PFSK-1 (cell line): ENCODE measurements at regions not wholly inside any gene's neighbourhood (a gene's known extent, or its start where the extent isn't known, plus 50 kb on each side); places are given as distances from the start of the nearest gene placed in this dataset.

Experiments
- FOXP2 ChIP-seq: optimal IDR thresholded peaks from 2 replicates; pipeline ENCODE3; 2011; ENCODE audit warnings: borderline replicate concordance, control low read depth, inconsistent platforms; ENCODE audit not compliant: insufficient read depth; ENCODE audit errors: extremely low read length, extremely low read depth
- POLR2AphosphoS5 ChIP-seq: IDR thresholded peaks from 2 replicates; pipeline ENCODE4 v1.6.1; 2012; ENCODE audit warnings: low read depth, mild to moderate bottlenecking, control low read depth, low read length, moderate library complexity
- SIN3A ChIP-seq: IDR thresholded peaks from 2 replicates; pipeline ENCODE4 v1.6.1; 2012; ENCODE audit warnings: mild to moderate bottlenecking, low read length, moderate library complexity, borderline replicate concordance; ENCODE audit not compliant: insufficient read depth
- TAF1 ChIP-seq: IDR thresholded peaks from 2 replicates; pipeline ENCODE4 v1.6.1; 2012; ENCODE audit warnings: low read length, control low read depth, borderline replicate concordance; ENCODE audit not compliant: insufficient read depth
- TF ChIP-seq, protein P1 (sequence below), 2 experiments: IDR thresholded peaks; 2 replicates each; pipeline versions ENCODE4 v1.6.1 to v1.8.0; 2011 to 2012; ENCODE audit warnings: low read depth in 2 of 2, low read length in 2 of 2, control low read depth in 1 of 2, inconsistent platforms in 1 of 2, mild to moderate bottlenecking in 1 of 2, moderate library complexity in 1 of 2; ENCODE audit not compliant: insufficient read depth in 1 of 2

GRCh38 chr3:31408720-31409119 lies 124.0 kb upstream of the STT3B start:
- TF ChIP-seq POLR2AphosphoS5 (no peak), SIN3A (no peak), TAF1 (no peak), FOXP2 (no peak)
- TF ChIP-seq, protein P1, sequence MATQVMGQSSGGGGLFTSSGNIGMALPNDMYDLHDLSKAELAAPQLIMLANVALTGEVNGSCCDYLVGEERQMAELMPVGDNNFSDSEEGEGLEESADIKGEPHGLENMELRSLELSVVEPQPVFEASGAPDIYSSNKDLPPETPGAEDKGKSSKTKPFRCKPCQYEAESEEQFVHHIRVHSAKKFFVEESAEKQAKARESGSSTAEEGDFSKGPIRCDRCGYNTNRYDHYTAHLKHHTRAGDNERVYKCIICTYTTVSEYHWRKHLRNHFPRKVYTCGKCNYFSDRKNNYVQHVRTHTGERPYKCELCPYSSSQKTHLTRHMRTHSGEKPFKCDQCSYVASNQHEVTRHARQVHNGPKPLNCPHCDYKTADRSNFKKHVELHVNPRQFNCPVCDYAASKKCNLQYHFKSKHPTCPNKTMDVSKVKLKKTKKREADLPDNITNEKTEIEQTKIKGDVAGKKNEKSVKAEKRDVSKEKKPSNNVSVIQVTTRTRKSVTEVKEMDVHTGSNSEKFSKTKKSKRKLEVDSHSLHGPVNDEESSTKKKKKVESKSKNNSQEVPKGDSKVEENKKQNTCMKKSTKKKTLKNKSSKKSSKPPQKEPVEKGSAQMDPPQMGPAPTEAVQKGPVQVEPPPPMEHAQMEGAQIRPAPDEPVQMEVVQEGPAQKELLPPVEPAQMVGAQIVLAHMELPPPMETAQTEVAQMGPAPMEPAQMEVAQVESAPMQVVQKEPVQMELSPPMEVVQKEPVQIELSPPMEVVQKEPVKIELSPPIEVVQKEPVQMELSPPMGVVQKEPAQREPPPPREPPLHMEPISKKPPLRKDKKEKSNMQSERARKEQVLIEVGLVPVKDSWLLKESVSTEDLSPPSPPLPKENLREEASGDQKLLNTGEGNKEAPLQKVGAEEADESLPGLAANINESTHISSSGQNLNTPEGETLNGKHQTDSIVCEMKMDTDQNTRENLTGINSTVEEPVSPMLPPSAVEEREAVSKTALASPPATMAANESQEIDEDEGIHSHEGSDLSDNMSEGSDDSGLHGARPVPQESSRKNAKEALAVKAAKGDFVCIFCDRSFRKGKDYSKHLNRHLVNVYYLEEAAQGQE (IDR thresholded peaks at IDR 0.05; ENCODE audit: insufficient read depth in 1 of 2, low read depth in 2 of 2, low read length in 2 of 2), result no peak

DNA sequence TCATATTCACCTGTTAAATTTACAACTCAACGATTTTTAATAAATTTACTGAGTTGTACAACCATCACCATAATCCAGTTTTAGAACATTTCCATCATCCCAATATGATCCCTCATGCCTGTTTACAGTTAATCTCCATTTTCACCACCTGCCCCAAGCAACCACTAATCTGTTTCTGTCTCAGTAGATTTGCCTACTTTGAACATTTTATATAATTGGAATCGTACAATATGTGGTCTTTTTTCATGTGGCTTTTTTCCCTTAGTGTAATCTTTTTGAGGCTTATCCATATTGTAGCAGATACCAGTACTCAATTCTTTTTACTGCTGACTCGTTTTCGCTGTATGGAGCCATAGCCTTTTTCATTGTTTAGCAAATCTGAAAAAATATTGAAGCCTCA lies 123.3 kb upstream of the STT3B start:
- TF ChIP-seq FOXP2, result no peak
- TF ChIP-seq, protein P1 (IDR thresholded peaks at IDR 0.05; ENCODE audit: insufficient read depth in 1 of 2, low read depth in 2 of 2, low read length in 2 of 2), result no peak

DNA sequence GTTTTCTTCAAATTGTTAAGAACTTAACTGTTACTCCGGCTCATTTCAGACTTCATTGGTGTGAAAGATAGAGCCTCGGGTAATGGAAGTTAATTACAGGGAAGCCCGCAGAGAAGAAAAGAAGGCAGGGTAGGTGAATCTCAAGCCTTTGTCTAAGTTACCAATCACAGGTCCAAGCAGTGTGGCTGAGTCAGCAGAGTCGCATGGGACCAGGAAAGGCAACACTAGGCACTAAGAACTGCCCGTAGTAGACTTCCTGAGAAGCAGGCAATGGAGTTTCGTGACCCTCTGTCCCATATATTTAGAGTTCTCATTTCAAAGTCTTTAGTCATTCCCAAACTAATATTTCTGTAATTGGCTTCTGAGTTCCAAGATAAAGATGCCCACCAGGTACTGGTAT lies 122.9 kb upstream of the STT3B start:
- TF ChIP-seq FOXP2, result no peak
- TF ChIP-seq, protein P1 (IDR thresholded peaks at IDR 0.05; ENCODE audit: insufficient read depth in 1 of 2, low read depth in 2 of 2, low read length in 2 of 2), result no peak
- no peak for TF ChIP-seq SIN3A

DNA sequence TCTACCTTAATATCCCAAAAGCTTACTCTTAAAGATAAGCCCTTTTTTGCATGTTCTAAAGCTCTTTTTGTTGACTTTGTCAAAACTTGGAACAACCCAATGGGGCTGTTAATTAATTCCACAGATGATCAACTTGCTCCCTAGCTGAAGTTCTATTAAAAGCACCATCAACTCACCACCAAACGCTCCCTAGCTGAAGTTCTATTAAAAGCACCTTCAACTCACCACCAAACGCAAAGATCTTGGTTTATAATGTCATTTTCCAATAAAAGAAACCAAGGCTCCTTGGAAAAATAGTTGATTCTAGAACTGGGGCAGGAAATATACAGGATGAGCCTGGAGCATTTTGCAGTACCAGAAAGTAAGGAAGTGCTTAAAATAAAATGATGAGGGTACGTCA lies 122.3 kb upstream of the STT3B start:
- TF ChIP-seq SIN3A (no peak), FOXP2 (no peak), POLR2AphosphoS5 (no peak), TAF1 (no peak)
- TF ChIP-seq, protein P1 (IDR thresholded peaks at IDR 0.05; ENCODE audit: insufficient read depth in 1 of 2, low read depth in 2 of 2, low read length in 2 of 2), result no peak

- TF ChIP-seq POLR2AphosphoS5, result no peak
- TF ChIP-seq FOXP2, result no peak
- TF ChIP-seq SIN3A, result no peak
- TF ChIP-seq, protein P1 (IDR thresholded peaks at IDR 0.05; ENCODE audit: insufficient read depth in 1 of 2, low read depth in 2 of 2, low read length in 2 of 2), result no peak
- TF ChIP-seq TAF1, result no peak
Measured at GRCh38 chr3:31412832-31413231, 119.9 kb upstream of the STT3B start.
